ENCODE measurements at regions not wholly inside any gene's neighbourhood (a gene's known extent, or its start where the extent isn't known, plus 50 kb on each side); places are given as distances from the start of the nearest gene placed in this dataset.

DNA sequence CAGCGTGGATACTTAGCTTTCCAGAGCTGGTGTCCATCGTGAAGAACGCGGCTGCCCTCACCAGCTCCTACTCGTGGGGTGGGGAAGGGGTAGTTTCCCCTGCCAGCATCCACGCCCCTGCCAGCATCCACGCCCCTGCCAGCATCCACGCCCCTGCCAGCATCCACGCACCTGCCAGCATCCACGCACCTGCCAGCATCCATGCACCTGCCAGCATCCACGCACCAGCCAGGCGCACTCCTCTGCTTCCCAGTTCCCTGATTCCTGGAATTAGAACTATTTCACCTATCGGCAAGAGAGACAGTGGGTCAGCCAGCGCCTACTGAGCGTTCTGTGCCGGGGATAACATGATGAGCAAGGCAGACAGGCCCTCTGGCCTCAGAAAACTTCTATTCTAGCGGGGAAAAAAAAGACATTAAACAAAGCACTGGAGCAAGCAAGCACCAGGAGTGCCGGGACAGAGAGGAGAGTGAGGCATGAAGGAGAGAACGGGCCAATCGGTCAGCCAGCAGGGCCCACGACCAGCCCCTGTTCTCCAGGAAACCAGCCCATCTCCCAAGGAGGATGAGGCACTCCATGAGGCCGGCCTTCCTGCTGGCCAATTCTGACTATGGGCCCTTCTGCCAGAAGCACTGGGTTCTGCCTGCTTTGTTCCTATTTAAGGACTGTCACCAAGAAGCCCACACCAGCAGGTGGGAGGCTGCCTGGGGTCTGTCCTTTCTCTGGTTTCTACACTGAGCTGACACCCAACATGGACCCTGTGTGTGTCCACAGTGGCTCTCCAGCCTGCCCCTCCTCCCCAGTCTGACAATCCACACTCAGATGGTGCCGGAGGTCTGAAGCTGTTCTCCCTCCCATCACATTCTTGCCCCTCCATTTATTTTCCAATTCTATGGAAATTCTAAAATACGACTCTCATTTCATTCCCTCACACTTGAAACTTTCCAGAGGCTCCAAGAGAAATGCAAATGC lies 78.4 kb upstream of the SALL3 start:
- no peak overlapping the region for H3K4me3 ChIP-seq (ENCODE audit: low read depth, low read length)
- DNase-seq (ENCODE audit: low read depth), result no peak
- TF ChIP-seq CTCF (conservative IDR thresholded peaks at IDR 0.05; ENCODE audit: low read depth, low read length), result no peak

- TF ChIP-seq CTCF (conservative IDR thresholded peaks at IDR 0.05; ENCODE audit: low read depth, low read length), result no peak
- no peak for DNase-seq (ENCODE audit: low read depth)
- no peak overlapping the region for H3K4me3 ChIP-seq (ENCODE audit: low read depth, low read length)
Observed at GRCh38 chr18:78901923-78902794, 77.5 kb upstream of the SALL3 start.

DNA sequence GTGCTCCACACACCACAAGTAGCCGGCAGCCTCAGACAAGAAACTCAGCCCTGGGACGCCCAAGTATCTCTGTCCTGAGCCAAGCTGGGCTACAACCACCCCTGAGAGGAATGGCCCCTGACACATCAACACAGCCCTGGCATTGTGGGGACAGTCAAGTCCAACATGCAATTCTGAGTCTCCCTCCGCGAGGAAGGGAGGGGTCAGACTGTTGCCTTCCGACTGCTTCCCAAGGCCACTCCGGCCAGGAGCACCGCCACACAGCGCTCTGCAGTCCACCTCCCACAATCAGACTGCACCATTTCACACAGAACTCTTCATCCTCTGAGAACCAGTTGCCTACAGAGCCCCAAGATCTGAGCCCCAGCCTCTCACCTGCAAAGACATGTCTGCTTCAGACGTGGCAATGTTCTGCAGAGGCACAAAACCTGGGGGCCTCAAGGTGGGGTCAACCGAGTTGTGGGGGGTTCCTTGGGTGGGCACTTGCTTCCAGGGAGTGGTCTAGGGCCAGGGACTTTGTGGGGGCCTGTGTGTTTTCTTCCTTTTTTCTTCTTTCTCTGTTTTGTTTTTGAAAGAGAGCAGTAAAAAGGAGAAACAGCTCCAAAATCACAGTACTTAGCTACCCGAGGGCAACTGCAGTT lies 76.7 kb upstream of the SALL3 start:
- DNase-seq (ENCODE audit: low read depth), result no peak
- H3K4me3 ChIP-seq (ENCODE audit: low read depth, low read length), result no peak overlapping the region
- no peak for TF ChIP-seq CTCF (conservative IDR thresholded peaks at IDR 0.05; ENCODE audit: low read depth, low read length)

DNA sequence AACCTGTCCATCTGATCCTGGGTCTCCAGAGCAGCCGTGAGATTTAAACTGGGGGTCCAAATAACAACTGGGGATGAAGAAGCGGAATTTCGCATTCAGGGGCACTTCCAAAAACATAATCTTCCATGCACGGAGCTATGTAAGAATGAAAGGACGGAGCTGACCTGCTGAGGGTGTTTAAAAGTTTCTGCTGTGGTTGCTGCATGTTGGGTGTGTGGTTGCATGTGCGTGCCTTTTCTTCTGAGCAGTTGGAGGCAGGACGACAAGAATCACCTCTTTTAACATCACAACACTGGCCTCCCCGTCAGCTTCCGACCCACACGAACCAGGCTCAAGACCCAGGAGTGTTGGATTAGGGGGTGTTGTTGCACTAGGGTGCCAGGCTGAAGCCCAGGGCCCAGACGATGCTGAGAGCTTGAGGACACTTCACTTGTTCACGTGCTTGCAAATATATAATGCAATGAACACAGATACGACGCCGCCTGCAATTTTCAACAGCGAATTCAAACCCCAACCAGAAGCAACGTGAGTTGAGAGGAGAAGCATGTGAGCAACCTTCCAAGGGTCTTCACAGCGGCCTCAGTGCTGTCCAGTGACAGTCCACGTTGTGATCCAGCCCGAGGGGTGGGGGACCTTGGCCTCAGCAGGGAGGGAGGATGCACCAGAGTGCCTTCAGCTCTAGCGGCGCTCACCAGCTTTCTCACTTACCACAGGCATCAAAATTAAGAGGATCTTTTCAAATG lies 76.0 kb upstream of the SALL3 start:
- DNase-seq (ENCODE audit: low read depth), result no peak
- no peak overlapping the region for H3K4me3 ChIP-seq (ENCODE audit: low read depth, low read length)
- no peak for TF ChIP-seq CTCF (conservative IDR thresholded peaks at IDR 0.05; ENCODE audit: low read depth, low read length)

DNA sequence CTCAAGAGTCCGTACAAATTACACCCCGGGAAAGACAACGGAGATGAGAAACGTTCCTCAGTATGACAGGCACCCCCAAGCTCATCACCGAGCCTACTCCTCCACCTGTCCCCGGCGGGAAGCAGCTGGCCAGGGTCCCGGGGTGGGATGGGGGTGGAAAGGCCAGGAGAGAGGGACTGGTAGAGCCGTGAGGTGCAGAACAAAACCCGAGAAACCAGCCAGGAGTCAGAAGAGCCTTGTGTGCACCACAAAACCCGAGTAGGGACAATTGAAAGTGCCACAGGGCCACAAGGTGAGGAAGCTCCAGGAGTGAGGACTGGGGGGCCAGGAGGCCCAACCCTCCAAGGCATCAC lies 75.5 kb upstream of the SALL3 start:
- TF ChIP-seq CTCF (conservative IDR thresholded peaks at IDR 0.05; ENCODE audit: low read depth, low read length), result no peak
- DNase-seq (ENCODE audit: low read depth), result no peak
- no peak overlapping the region for H3K4me3 ChIP-seq (ENCODE audit: low read depth, low read length)

GRCh38 chr18:78905334-78905733 lies 74.3 kb upstream of the SALL3 start:
- no peak for TF ChIP-seq CTCF (conservative IDR thresholded peaks at IDR 0.05; ENCODE audit: low read depth, low read length)
- no peak for DNase-seq (ENCODE audit: low read depth)
- H3K4me3 ChIP-seq (ENCODE audit: low read depth, low read length), result no peak overlapping the region
